GM18870 (cell line): ENCODE measurements at regions not wholly inside any gene's neighbourhood (a gene's known extent, or its start where the extent isn't known, plus 50 kb on each side); places are given as distances from the start of the nearest gene placed in this dataset.
"Not testable (repeated sequence)": the region's sequence is repeated elsewhere in the genome, so short reads cannot be mapped to it uniquely, and the experiment has no call there.

Source experiments
- ATAC-seq: cut with Tn5 transposase; IDR thresholded peaks from one replicate; pipeline ENCODE4 v1.9.1; 2021; ENCODE audit warnings: moderate library complexity; ENCODE audit not compliant: unreplicated experiment

DNA sequence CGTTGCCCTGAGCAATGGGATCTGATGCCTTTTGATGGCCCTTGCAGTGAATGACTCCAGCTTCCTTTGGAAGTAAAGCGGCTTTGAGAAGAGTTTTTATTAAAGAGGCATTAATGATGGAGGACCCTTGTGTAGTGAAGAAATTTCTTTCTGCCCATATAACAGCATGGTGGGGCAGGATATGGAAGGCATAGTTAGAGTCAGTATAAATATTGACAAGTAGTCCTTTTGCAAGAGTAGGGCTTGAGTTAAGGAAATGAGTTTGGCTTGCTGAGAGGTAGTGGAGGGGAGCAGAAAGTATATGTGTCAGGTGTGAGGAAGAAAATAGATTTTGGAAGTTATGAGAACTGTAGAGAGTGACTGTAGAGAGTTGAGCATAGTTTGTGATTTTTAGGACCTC lies 254.1 kb upstream of the DIO3 start:
- not testable (repeated sequence) for ATAC-seq

DNA sequence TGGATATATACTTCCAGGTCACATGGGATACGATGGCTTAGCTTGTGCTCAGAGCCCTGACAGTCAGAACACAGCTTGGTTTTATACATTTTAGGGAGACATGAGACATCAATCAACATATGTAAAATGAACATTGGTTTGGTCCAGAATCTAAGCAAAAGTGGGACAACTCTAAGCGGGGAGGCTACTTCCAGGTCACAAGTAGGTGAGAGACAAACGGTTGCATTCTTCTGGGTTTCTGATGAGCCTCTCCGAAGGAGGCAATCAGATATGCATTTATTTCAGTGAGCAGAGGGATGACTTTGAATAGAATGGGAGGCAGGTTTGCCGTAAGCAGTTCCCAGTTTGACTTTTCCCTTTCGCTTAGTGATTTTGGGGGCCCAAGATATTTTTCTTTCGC lies 250.1 kb upstream of the DIO3 start:
- not testable (repeated sequence) for ATAC-seq

DNA sequence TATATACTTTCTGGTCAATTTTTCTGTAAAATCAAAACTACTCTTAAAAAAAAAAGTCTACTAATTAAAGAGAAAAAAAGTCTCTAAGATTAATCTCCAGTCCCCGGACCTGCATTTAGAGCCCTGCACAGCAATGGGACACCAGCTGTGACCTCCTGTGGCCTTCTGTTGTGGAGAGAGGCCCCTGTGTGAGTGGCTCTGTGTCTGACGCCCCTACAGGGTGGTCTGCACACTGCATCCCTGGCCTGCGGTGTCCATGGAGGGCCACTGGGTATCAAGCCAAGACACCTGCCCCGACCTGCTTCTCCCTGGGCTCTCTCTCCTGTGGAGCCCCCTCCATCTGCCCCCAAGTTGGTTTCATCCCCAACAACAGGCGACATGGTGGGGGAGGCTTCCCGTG lies 248.0 kb upstream of the DIO3 start:
- no peak for ATAC-seq

DNA sequence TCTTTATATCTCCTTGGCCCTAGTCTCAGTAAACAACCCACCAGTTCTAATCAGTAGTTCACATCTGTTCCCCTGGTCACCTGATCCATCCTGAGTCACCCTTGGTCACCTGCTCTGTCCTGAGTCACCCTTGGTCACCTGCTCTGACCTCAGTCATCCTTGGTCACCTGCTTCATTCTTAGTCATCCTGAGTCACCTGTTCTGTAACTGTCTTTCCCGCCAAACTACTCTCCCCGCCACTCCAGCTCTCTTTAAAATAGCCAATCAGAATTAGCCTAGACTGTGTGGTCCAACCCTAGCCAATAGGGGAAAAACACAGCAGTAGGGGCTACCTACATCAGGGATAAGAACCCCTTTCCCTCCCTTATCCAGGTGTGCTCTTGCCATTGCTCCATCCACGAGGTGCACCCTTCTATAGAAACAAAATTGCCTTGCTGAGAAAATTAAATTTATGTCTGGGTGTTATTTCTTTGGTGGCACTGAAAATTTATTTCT lies 245.4 kb upstream of the DIO3 start:
- no peak for ATAC-seq

DNA sequence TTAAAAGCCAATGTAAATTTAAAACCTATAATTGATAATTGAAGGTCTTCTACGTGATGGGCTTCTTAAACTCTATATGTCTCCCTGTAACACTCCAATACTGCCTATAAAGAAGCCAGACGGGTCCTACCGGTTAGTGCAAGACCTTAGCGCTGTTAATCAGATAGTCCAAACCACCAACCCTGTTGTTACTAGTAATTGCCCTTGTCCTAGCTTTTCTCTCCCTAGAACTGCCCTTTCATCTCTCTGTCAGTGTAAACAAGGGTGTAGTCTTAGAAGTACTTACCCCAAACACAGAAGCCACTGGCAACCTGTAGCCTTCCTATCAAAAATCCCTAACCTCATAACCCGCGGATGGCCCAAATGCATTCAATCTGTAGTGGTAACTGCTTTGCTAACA lies 243.0 kb upstream of the DIO3 start:
- ATAC-seq, result no peak

DNA sequence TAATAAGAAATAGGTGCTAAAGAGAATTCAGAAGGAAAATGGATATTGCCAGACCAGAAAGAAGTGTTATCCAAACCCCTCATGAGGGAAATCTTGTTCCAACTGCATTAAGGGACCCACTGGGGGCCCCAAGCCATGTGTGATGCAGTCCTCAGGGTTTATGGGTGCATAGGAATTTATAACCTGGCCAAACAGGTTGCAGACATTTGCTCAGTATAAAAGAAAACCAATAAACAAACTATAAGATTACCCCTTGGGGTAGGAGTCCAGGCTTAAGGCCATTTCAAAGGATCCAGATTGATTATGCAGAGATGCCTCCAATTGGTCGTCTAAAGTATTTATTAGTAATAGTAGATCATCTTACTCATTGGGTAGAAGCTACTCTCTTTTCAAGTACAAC lies 240.9 kb upstream of the DIO3 start:
- no peak for ATAC-seq

DNA sequence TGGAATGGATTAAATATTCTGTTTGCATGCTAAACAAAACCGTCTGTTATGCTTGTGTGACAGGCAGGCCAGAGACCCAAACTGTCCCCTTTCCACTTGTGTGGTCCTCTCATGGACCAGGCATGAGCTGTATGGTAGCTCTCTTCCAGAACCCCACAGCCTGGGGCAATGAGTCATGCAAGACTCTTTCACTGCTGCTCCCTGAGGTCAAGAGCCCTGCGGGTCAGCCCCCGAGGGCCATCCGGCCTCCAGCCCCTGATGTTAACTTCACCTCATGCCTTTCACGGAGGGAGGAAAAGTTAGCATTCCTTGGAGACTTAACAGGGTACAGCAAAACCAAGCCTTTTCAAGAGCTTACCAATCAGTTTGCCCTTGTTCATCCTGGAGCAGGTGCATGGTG lies 239.1 kb upstream of the DIO3 start:
- ATAC-seq, result no peak

DNA sequence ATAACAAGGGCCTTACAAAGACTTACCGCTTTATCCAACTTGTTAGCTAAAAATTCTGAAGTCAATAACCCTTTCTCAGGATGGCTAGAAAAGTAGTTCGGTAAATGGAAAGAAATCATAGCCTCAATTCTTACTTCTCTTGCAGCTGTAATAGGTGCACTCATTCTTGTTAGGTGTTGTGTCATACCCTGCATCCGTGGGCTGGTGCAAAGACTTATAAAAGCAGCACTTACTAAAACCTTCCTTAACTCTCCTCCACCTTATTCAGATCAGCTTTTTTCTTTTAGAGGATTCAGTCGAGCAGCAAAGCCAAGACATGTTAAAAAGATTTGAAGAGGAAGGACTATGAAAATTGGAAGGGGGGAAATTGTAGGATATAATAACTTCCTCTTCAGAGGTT lies 238.2 kb upstream of the DIO3 start:
- ATAC-seq, result no peak

DNA sequence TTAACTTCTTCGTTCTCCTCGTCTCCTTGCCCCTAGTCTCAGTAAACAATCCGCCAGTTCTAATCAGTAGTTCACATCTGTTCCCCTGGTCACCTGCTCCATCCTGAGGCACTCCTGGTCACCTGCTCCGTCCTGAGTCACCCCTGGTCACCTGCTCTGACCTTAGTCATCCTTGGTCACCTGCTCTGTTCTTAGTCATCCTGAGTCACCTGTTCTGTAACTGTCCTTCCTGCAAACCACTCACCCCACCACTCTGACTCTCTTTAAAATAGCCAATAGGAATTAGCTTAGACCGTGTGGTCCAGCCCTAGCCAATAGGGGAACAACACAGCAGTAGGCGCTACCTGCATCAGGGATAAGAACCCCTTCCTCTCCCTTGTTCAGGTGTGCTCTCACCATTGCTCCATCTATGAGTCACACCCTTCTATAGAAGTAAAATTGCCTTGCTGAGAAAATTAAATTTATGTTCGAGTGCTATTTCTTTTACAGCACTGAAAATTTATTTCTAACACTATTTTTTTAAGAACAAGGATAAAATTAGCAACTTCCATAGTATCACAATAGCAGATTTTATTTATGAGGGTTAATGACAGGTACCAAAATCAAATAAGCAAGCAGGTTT lies 237.6 kb upstream of the DIO3 start:
- not testable (repeated sequence) for ATAC-seq

DNA sequence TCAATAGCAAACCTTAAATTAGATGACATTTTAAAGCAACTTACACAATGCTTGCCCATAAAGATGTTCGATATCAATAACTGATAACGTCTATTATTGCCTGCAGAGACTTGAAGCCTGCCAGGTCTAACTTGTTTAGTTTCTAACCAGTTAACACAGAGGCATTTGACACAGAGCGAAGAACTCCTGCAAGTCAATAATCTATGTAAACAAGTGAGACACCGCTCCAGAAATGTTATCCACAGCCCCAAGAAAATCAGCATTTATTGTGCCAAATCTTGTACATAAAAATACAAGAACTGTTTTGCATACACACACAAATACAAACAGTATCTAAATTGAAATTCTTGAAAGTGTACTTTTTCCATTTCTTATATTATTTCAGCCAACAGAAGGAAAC lies 236.0 kb upstream of the DIO3 start:
- ATAC-seq, result no peak

DNA sequence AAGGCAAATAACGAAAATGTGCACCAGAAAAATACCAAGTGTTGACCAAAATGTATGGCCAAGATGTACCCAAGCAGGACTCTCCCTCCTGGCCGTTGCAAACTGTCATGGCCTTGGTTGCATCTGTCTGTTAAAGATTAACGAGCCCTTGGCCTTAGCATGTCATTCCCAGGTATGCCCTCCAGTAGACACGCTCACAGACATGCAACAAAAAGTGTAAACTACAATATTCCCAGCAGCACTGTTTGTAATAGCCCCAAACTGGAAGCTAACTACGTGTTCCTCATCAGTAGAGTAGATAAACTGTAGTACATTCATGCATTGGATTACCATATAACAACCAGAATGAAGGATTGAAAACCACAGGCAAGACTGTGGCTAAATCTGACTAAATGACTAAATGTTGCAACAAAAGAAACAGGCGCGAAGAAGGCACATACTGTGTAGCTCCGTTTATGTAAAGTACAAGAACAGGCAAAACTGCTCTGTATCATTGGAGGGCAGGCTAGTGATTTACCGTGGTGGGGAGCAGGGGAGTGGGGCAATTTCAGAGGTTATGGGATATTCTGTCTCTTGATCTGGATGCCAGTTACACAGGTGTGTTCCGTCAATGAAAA lies 232.8 kb upstream of the DIO3 start:
- ATAC-seq, result no peak

DNA sequence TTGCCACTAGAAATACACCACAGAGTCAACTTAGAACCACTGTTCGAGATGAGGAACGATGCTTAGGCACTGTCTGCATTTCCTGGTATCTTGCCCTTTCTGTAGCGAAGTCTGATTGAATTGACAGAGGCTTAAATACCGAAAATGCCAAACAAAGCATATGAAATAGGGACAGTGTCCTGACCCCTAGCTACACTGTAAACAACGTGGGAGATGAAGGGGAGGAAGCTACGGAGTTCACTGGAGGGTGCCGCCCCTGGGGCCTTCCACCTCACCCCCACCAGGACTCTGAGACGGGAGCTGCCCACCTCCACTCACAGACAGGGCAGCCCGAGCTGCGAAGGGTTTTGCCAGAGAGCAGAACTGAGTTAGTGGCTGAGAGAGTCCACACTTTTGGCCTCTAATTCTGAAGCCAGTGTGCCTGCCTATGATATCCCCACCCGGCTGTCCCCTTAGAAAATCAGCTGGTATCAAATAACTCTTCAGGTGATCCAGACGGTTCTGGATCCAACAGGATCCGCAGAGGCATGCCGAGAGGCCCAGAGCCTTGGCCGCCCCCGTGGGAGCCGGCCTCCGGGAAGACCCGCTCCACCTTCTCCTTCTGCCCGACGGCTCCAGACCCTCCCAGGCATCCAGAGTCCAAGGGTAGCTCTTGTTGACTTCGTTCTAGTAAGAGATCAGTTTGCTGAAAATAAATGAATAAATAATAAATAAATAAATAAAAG lies 230.7 kb upstream of the DIO3 start:
- ATAC-seq, result no peak

DNA sequence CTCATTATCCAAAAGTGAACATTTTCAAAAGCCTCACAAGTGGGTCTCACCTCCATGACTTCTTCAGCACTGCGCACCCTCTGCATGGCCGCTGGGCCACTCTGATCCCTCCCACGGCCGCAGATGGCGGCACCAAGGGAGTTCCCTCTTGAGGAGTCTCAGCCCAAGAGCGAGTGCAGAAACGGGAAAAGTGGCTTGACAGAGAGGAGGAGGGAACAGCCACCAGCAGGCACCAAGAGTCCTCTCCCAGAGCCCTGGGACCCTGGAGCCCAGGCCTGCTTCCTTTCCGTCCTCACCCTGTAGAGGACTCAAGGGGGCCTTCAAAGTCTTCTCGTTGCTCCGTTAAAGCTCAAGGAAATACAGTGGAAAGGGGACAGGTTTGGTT lies 230.2 kb upstream of the DIO3 start:
- ATAC-seq, result no peak

DNA sequence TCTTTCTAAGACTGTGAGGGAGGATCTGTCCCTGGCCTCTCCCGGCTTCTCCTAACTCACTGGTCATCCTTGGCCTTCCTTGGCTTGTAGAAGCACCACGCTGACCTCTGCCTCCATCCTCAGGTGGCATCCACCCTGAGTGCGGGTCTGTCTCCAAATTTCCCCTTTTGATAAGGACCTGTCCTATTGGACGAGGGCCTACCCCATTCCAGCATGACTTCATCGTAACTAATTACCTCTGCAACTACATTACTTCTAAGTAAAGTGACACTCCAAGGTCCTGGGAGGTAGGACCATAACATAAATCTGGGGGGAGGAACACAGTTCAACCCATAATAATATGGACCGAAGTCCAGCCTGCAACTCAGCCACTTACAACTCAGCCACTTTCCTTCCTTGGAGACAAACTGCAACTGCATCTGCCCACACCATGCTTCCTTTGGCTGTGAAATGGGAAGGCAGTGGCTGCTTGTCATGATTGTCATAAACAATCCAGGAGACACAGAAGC lies 229.6 kb upstream of the DIO3 start:
- ATAC-seq, result no peak

DNA sequence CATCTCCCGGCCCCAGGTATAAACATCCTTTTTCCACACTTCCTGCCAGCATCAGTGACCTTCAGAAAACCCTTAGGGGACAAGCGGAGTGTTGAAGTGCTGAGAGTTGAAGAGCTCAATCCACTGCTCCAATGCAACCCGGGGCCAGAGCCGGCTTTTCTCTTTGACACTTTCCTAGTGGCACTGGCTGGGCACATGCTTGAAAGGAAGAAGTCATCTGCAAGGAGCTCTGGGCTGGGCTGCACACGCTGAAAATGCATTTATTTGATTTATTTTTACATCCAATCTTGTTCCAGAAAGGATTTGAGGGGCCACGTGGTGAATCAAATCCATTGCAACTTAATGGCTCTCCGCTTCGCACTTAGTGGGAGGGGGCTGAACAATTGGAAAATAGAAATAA lies 229.0 kb upstream of the DIO3 start:
- ATAC-seq, result no peak

DNA sequence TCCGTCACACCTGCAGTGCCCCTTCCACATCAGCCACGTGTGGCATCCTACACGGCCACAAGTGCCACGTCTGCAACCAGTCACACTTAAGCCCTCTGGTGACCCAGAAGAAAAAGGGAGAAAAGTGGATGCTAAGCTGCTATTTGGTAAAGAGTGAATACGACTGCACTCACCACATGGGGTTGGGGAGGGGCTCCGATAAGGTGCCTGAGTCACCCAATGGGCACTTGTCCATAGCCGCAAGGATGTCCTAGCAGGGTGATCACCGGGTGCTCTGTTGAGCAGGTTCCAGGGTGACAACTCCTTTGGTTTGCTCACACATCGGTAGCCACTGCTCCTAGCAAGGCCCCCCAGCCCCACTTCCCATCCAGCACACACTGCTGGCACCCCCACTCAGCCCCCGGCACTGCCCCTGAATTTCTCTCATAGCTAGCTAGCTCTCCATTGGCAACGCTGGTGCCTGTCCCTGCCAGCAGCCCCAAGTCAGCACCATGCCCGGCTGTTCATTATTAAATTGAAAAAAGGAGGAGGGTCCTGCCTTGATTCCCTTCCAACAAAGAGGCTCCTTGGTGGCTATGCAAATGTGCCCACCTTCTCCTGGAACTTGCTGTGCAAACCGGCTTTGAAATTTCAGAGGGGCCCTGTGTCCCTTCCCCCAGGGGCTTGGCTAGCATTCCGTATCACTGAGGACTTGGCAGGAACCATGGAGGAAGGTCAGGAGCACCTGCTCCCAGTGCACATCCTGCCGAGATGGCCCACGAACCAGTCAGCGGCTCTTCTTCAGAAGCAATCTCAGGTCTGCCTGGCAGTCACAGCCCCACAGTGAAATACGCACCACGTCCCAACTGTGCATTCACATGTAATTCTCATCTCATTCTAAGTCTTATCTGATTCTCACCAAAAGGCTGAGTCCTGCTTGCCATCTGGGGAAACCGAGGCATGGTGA lies 227.7 kb upstream of the DIO3 start:
- no peak for ATAC-seq

DNA sequence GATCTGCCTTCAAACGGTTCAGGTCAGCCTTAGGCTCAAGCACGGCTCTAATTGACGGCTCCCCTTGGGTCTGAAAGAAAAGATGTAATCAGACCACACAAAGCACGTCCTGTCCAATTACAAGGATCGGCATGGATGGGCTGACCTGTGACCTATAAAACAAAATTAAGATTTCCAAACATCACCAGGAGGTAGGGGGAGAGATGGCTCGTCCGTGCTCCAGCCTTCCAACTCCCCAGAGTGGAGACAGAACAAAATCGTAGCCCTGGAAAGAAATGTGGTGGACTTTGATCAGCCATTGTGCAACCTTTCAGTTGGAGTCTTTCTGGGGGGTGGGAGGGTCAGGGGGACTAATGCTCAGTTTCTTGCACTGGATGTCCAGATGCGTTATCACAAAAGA lies 226.6 kb upstream of the DIO3 start:
- no peak for ATAC-seq

DNA sequence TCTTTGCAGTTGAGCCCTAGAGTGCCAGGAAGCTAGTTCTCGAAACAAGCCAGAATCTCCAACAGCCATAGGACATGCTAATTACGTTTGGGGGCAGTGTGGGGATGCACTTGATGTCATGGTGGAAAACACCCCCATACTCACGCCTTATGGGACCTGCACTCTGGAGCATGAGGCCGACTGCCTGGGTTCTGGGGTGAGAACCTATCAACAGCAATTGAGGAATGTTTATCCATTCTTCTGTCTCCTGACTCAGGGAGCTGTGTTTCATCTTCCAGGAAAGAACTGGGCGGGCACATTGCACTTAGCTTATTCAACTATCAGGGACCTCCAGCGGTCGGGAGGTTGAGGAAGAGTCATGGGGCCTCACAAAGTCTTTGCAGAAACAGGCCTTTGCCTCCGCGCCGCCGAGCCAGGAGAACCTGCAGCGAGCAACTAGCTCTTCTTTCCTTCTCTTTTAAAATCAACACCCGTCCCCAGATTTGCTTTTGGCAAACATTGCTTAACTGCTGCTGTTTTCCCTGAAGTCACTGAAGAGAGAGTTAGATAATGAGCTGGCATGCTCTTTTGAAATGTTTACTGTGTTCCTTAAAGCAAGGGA lies 226.1 kb upstream of the DIO3 start:
- no peak for ATAC-seq

DNA sequence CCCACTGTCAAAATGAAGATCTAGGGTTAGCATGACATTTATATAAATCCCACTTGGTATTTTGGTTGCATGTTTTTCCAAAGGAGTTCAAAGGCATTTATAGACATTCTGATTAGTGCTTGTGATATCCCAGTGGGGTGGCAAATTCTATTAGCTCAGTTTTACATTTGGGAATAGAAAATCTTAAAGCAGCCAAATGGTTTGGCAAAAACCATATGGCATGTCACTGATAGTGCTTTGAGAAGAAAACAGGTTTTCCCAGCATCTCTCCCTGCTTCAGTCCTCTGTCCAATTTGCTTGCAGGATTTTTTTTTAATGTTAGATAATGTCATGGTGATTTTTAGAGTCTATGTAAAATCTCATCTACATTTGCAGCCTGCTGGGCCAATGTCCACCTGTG lies 225.1 kb upstream of the DIO3 start:
- no peak for ATAC-seq

DNA sequence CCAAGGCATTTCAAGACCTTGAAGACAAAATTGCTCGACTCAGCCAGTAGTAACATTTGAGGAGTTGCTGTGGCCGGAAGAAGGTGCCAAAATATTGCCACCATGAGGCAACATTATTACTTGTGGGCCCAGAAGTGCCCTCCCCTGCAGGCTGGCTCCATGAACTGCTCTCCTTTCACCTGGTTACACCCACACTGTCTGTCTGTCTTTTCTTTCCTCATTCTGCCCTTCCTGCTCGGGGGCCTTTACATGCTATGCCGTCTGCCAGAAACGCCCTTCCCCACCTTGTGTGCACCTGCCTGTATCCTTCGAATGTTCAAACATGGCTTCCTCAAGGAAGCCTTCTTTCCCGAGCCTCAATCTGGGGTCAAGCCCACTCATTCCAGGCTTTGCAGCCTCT lies 224.2 kb upstream of the DIO3 start:
- no peak for ATAC-seq

DNA sequence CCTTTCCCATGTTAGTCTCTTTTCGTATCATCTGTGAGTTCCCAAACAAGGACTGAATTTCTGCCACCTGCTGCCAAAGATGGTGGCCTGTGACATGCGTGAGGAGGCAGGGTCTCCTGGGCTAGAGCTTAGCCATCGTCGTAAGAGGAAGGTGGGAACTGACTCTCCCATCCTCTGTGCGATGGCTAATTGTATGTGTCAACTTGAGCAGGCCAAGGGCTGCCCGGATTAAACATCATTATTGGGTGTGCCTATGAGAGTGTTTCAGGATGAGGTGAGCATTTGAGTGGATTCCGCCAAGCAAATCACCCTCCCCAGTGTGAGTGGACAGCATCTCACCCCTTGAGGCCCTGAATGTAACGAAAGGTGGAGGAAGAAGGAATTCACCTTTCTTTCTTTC lies 220.7 kb upstream of the DIO3 start:
- ATAC-seq, result no peak
